Thyroid gland (tissue), 4 donors: ENCODE measurements at regions not wholly inside any gene's neighbourhood (a gene's known extent, or its start where the extent isn't known, plus 50 kb on each side); places are given as distances from the start of the nearest gene placed in this dataset.

ENCODE experiments used
- CTCF ChIP-seq, 6 experiments: fragments of 200-600 bp in 3 of 6; fragments of 450-650 bp in 3 of 6; sonication (generic) in 3 of 6; IDR thresholded peaks; one replicate each; pipeline ENCODE4 v1.5.1; 2016 to 2019; ENCODE audit warnings: antibody characterized with exemption in 6 of 6, mild to moderate bottlenecking in 2 of 6, inconsistent platforms in 1 of 6, moderate library complexity in 1 of 6
- POLR2A ChIP-seq, 2 donors: fragments of 450-650 bp; IDR thresholded peaks; one replicate each; pipeline ENCODE4 v1.6.1; 2017; ENCODE audit warnings: antibody characterized with exemption in 2 of 2, mild to moderate bottlenecking in 2 of 2, moderate library complexity in 1 of 2

DNA sequence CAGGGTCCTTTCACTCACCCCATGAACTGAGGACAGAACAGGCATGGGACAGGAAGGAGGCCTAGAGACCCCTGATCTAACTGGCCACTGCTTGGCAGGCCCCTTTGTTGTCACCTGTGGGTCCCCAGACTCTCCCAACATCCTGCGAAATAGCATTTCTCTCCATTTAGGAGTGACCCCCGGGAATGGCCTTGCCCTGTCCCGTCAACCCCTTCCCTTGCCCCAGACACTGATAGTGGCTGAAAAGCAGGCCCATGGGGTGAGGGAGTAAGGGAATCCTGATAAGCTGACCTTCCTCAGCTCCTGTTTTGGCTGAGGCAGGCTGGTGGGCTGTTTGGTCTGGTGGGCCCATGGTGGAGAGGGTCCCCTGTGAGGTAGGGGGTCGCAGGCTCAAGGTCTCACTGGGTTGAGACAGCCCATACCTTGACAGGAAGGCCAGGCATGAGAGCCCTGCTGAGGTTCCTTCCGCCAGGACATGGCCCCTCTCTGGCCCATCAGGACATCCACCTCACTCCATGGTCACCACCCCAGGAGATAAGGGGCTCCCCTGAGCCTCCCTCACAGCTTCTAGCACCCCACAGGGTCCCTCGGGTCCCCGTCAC is 139.3 kb downstream of the MRPL14 start:
- TF ChIP-seq CTCF (IDR thresholded peaks at IDR 0.05) (no peak), POLR2A (IDR thresholded peaks at IDR 0.05) (no peak)
